Suprapubic skin (tissue), 3 donors: ENCODE measurements at regions not wholly inside any gene's neighbourhood (a gene's known extent, or its start where the extent isn't known, plus 50 kb on each side); places are given as distances from the start of the nearest gene placed in this dataset.

Experiments used
- CTCF ChIP-seq, 2 donors: fragments of 200-600 bp in 1 of 2; fragments of 450-650 bp in 1 of 2; sonication (generic) in 1 of 2; IDR thresholded peaks; one replicate each; pipeline ENCODE4 v1.5.1; 2016 to 2019; ENCODE audit warnings: antibody characterized with exemption in 2 of 2, mild to moderate bottlenecking in 1 of 2, moderate library complexity in 1 of 2
- EP300 ChIP-seq: sonication (generic); formaldehyde crosslinking; IDR thresholded peaks from one replicate; pipeline ENCODE4 v1.6.1; 2017; ENCODE audit warnings: antibody characterized with exemption
- POLR2A ChIP-seq, 2 donors: fragments of 450-650 bp; IDR thresholded peaks; one replicate each; pipeline ENCODE4 v1.6.1; 2017; ENCODE audit warnings: antibody characterized with exemption in 2 of 2, mild to moderate bottlenecking in 2 of 2, moderate library complexity in 2 of 2

- TF ChIP-seq CTCF (IDR thresholded peaks at IDR 0.05) (no peak), EP300 (no peak), POLR2A (IDR thresholded peaks at IDR 0.05) (no peak)
Observed at GRCh38 chr3:76501315-76501714, 538.6 kb upstream of the ROBO2 start.
